HG02852 (cell line): ENCODE measurements at regions not wholly inside any gene's neighbourhood (a gene's known extent, or its start where the extent isn't known, plus 50 kb on each side); places are given as distances from the start of the nearest gene placed in this dataset.

Source experiments
- ATAC-seq: cut with Tn5 transposase; IDR thresholded peaks from one replicate; pipeline ENCODE4 v1.9.1; 2021; ENCODE audit warnings: mild to moderate bottlenecking, moderate library complexity; ENCODE audit not compliant: unreplicated experiment

DNA sequence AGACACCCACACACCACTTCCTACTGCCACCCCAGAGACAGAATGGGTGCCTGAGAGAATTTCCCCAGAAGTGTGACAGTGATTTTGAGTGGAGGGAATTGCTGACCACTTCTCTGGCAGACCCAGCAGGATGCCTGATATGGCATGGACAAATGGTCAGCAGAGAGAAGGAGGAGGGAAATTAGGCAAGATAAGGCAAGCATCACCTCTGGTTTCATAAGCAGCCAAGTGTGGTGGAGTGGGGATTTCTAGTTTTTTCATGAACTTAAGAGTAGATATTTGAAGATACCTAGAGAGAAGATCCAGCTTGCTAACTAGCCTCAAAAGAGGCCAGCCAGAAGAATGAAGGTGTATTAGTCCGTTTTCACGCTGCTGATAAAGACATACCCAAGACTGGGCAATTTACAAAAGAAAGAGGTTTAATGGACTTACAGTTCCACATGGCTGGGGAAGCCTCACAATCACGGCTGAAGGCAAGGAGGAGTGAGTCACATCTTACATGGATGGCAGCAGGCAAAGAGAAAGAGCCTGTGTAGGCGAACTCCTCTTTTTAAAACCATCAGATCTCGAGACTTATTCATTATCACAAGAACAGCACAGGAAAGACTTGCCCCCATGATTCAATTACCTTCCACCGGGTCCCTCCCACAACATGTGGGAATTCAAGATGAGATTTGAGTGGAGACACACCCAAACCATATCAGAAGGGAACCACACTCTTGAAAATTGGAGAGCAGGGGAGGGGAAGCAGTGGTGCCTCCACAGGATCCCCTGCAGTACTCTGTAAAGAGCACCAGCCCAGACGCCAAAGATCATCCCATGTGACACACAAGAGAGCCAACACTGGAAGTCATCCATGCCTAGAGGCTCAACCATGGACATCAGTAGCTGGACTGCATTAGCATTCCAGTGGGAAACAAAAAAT is 64.2 kb downstream of the RBM43 start:
- ATAC-seq: no peak

GRCh38 chr2:151193576-151193975 is 68.1 kb downstream of the RBM43 start:
- ATAC-seq: no peak

DNA sequence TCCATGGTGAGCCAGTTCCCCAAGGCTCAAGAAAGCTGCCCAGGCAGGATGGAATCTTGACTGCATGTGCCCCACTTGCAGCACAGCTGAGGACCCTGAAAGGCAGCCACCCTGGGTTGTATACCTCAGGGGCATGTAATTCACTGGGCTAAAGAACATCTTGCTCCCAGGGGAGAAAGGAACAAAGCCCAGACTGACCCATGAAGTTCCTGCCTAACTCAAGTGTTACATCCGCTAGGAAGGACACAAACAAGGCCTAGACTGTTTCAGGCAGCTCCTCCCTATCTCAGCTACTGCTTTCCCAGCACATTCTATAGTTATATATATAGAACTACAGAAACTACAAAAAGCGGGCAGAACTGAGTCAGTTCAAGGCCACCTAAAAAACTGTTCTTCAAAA is 69.0 kb downstream of the RBM43 start:
- ATAC-seq: no peak

DNA sequence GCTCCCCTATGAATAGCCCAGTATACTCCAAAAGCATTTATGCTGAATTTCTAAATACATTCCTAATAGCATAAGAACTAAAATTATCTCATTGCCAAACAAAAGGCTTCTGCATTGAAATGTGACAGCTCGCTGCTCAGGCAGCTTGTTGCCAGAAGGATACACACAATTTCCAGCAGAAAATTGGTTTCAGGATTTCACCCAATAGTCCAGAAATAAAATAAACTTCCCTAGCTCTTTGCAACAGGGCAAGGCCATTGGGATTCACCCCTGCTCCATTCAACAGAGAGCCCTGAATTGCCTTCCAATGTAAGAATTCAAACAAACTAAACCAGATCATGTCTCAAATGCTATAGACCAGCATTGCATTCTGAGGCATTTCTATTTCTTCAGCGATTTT is 70.7 kb downstream of the RBM43 start:
- no peak for ATAC-seq

DNA sequence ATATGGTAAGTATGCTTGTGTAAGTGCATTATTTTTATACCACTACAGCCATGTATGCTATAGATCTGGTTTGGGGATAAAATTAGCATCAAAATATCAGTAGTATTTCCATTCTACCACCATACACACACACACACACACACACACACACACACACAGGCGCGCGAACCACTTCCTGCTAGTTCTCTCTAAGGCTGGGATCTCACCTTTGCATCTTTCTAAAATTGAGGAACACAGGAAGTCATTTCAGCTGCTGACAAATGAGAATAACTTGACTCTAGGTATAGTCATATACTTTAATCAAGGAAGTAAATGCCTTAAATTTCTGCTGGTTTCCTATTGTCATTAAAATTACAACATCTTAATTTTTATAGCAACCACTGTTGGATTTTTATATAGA is 72.5 kb downstream of the RBM43 start:
- ATAC-seq: no peak

DNA sequence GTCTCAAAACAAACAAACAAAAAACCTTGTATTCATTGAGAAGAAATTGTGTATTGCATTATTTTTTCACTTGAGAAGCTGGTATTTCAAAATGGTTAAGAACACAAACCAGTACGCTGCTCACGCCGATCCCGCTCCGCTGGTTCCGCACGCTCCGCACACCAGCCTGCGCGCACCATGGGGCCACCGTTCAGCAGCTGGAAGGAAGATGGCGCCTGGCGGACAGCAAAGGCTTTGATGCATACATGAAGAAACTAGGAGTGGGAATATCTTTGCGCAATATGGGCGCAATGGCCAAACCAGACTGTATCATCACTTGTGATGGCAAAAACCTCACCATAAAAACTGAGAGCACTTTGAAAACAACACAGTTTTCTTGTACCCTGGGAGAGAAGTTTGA is 75.7 kb downstream of the RBM43 start:
- no peak for ATAC-seq

GRCh38 chr2:151182899-151183809 is 78.5 kb downstream of the RBM43 start:
- no peak for ATAC-seq

GRCh38 chr2:151182396-151182795 is 79.3 kb downstream of the RBM43 start:
- ATAC-seq: no peak

DNA sequence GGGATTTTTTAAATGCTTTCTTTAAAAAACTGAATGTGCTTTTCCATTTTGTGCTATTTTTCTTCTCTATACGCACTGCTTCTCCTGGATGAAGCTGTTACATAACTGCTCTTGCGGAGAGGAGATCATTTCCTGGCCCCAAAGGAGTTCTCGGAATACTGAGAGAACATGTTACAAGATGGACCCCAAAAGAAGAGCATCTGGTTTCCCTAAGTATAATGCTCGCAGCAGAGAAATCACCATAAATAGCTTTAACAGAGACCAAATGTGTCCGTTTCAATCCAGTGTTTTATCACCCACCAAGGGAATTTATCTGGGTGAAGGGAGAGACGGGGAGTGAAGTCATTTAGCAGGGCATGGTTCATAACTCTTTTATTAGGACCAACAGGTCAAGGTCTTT is 80.1 kb downstream of the RBM43 start:
- ATAC-seq: no peak

GRCh38 chr2:151180123-151180522 is 81.5 kb downstream of the RBM43 start:
- no peak for ATAC-seq

- no peak for ATAC-seq
Observed at GRCh38 chr2:151178207-151178606, 83.5 kb downstream of the RBM43 start.

DNA sequence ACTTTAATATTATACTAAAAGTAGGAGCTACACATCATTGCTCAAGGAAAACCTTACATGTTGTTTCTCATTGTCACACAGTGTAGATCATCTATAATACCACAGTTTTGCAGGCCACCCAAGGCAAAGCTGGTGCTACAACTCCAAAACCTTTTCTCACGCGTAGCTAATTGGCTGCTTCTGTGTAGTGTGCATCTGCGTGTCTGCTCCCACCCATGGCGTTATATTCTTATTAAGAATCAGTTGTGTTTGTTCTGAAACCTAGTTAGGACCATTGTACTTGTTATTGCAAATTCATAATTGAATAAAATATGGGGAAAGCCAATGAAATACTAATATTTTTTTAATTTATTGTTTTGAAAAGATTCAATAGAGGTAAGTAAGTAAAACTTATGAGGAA is 83.9 kb downstream of the RBM43 start:
- no peak for ATAC-seq

DNA sequence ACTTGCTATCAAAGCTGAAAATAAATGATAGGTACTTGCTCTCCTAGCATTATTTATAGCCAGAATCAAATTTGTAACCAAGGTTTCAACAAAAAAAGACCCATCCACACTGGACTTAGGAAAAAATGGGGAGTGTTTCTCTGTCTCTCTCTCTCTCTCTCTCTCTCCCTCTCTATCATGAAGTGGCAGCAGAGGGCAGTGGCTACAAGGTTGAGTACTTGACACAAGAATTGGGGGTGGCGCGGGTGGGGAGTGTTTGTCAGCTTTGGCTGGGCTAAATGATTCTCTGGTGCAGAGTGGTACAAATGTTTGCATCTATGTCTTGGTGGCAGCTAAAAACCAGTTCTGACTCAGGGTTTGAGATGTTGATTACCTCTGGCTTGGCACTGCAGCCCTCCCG is 85.0 kb downstream of the RBM43 start:
- no peak for ATAC-seq

GRCh38 chr2:151175864-151176263 is 85.8 kb downstream of the RBM43 start:
- no peak for ATAC-seq

- ATAC-seq: no peak
Observed at GRCh38 chr2:151174127-151174526, 87.5 kb downstream of the RBM43 start.

- no peak for ATAC-seq
Observed at GRCh38 chr2:151171186-151171585, 90.5 kb downstream of the RBM43 start.

DNA sequence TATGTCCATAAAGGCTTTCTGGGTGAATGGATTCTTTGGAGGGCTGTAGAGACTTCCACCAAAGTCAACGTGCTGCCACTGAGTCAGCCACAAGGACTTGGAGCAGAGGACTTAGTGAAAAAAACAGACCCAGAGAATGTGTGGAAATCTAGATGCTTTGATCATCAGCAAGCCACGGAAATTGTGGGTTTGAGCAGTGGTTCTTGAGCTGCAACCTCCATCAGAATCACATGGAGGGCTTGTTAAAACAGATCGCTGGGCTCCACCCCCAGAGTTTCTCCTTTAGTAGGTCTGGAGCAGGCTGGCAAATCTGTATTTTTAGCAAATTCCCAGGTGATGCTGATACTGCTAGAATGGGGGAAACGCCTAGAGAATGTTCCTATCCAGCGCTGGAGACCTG is 95.3 kb downstream of the RBM43 start:
- no peak for ATAC-seq

DNA sequence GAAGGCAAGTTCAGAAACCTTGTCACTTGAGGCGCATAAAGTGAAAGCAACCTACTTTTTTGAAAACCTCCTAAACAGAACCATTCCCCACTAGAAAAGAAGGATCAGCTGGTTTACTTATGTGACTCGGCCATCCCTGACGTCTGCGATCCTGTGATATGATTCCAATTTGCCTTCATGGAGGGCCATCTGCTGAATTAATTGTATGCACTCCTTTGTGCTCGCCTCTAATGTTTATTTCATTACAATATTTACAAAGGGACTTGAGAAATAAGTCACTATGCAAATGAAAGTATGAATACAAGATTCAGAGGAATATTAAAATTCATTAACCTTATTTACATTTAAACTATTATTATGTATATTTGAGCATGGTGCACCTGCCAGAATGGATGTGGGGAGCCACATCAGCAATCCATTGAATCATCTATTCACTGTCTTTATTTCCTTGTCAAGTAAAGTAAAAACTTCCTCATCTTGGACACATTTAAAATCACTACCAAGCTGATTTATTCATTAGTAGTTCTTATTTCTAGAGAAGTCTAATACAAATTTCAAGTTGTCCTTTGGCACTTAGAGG is 96.5 kb downstream of the RBM43 start:
- ATAC-seq: no peak

GRCh38 chr2:151161821-151162551 is 99.7 kb downstream of the RBM43 start:
- ATAC-seq: no peak

DNA sequence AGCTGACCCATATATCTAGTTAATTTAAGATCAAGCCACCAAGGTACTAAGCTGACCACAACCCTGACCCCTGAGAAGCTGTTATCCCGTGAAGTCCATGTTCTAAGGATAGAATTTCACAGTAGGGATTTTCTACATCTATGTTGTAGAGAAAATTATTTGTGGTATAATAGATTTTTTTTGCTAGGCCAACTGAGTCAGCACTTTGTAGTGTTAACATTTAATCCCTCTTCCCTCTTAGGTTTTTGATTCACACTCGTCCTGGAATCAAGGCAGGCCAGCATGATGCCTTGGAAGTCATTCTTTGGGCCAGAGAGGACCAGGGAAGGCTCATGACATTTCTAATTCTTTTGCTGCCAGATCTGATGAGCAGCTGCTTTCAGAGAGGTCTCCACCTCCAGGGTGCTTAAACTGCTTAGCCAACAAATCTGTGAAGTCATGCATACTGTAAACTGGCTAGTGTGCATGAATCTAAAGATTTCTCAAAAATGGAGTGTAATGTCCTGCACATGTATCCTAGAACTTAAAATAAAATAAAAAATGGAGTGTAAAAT is 102.5 kb downstream of the RBM43 start:
- no peak for ATAC-seq
